ENCODE measurements at regions not wholly inside any gene's neighbourhood (a gene's known extent, or its start where the extent isn't known, plus 50 kb on each side); places are given as distances from the start of the nearest gene placed in this dataset.

GRCh38 chr6:104603108-104603745 is 256.5 kb downstream of the HACE1 start:
- no peak for TF ChIP-seq CTCF (IDR thresholded peaks at IDR 0.05; ENCODE audit: unreplicated experiment)
- peaks cover 5% of the 10 kb centered on the region for H3K9me3 Mint-ChIP-seq
- H3K27me3 Mint-ChIP-seq (ENCODE audit: low read depth) = no peaks in the 10 kb centered on the region
- no peak for DNase-seq (ENCODE audit: low spot score in 2 of 2, unreplicated experiment in 2 of 2)
- H3K4me1 Mint-ChIP-seq = peaks cover 44% of the 10 kb centered on the region
- peak overlapping the region; percentile 32 for H3K27ac Mint-ChIP-seq
- H3K36me3 Mint-ChIP-seq = no peaks in the 10 kb centered on the region
- no peak overlapping the region for H3K4me3 Mint-ChIP-seq

GRCh38 chr6:104601721-104602120 is 258.0 kb downstream of the HACE1 start:
- no peaks in the 10 kb centered on the region for H3K36me3 Mint-ChIP-seq
- H3K27me3 Mint-ChIP-seq (ENCODE audit: low read depth) = no peaks in the 10 kb centered on the region
- TF ChIP-seq CTCF (IDR thresholded peaks at IDR 0.05; ENCODE audit: unreplicated experiment) = no peak
- peaks cover 5% of the 10 kb centered on the region for H3K9me3 Mint-ChIP-seq
- H3K27ac Mint-ChIP-seq = peak overlapping the region; percentile 32
- H3K4me3 Mint-ChIP-seq = no peak overlapping the region
- peaks cover 49% of the 10 kb centered on the region for H3K4me1 Mint-ChIP-seq
- no peak for DNase-seq (ENCODE audit: low spot score in 2 of 2, unreplicated experiment in 2 of 2)

- no peak for DNase-seq (ENCODE audit: low spot score in 2 of 2, unreplicated experiment in 2 of 2)
- Mint-ChIP-seq H3K27me3 (ENCODE audit: low read depth) (no peaks in the 10 kb centered on the region), H3K27ac (peak overlapping the region; percentile 32), H3K9me3 (peaks cover 5% of the 10 kb centered on the region), H3K4me1 (peaks cover 49% of the 10 kb centered on the region), H3K36me3 (no peaks in the 10 kb centered on the region), H3K4me3 (no peak overlapping the region)
- TF ChIP-seq CTCF (IDR thresholded peaks at IDR 0.05; ENCODE audit: unreplicated experiment) = no peak
Observed at GRCh38 chr6:104601131-104601651, 258.5 kb downstream of the HACE1 start.

GRCh38 chr6:104600639-104600931 is 259.1 kb downstream of the HACE1 start:
- no peak for DNase-seq (ENCODE audit: low spot score in 2 of 2, unreplicated experiment in 2 of 2)
- Mint-ChIP-seq H3K36me3 (no peaks in the 10 kb centered on the region), H3K27me3 (ENCODE audit: low read depth) (no peaks in the 10 kb centered on the region), H3K4me3 (no peak overlapping the region), H3K9me3 (peaks cover 5% of the 10 kb centered on the region), H3K27ac (no peak overlapping the region), H3K4me1 (peaks cover 49% of the 10 kb centered on the region)
- no peak for TF ChIP-seq CTCF (IDR thresholded peaks at IDR 0.05; ENCODE audit: unreplicated experiment)

GRCh38 chr6:104599821-104600638 is 259.7 kb downstream of the HACE1 start:
- peaks cover 4% of the 10 kb centered on the region for H3K9me3 Mint-ChIP-seq
- no peak for TF ChIP-seq CTCF (IDR thresholded peaks at IDR 0.05; ENCODE audit: unreplicated experiment)
- DNase-seq (ENCODE audit: low spot score in 2 of 2, unreplicated experiment in 2 of 2) = no peak
- no peak overlapping the region for H3K27ac Mint-ChIP-seq
- H3K27me3 Mint-ChIP-seq (ENCODE audit: low read depth) = no peaks in the 10 kb centered on the region
- H3K36me3 Mint-ChIP-seq = no peaks in the 10 kb centered on the region
- H3K4me1 Mint-ChIP-seq = peaks cover 49% of the 10 kb centered on the region
- no peak overlapping the region for H3K4me3 Mint-ChIP-seq
